Body of pancreas (tissue), 4 donors: ENCODE measurements at regions not wholly inside any gene's neighbourhood (a gene's known extent, or its start where the extent isn't known, plus 50 kb on each side); places are given as distances from the start of the nearest gene placed in this dataset.

ENCODE experiments used
- ATAC-seq: fragments of 150-250 bp; one replicate; pipeline ENCODE4 v1.9.1; 2016
- DNase-seq, 4 donors: peaks; one replicate each; pipeline ENCODE4 v3.0.0-alpha.2; 2019
- H3K27ac ChIP-seq, 4 donors: fragments of 200-600 bp; sonication (generic); 1 replicate in 3 of 4; 2 replicates in 1 of 4; pipeline versions ENCODE4 v1.5.1 to v1.6.1; 2016 to 2019; ENCODE audit warnings: mild to moderate bottlenecking in 1 of 4, mixed read lengths in 1 of 4, moderate library complexity in 1 of 4
- H3K27me3 ChIP-seq, 2 donors: fragments of 200-600 bp; sonication (generic); one replicate each; pipeline ENCODE4 v1.6.0; 2016; ENCODE audit warnings: mild to moderate bottlenecking in 1 of 2
- H3K36me3 ChIP-seq, 2 donors: fragments of 200-600 bp; sonication (generic); replicated peaks in 1 of 2; 2 replicates each; pipeline ENCODE4 v1.5.1; 2016; ENCODE audit warnings: low read depth in 2 of 2; ENCODE audit not compliant: insufficient read depth in 1 of 2
- H3K4me1 ChIP-seq: fragments of 200-600 bp; sonication (generic); one replicate; pipeline ENCODE4 v1.6.0; 2016
- H3K4me3 ChIP-seq, 2 donors: fragments of 200-600 bp; sonication (generic); 1 replicate in 1 of 2; 2 replicates in 1 of 2; pipeline ENCODE4 v1.5.1; 2016 to 2019
- H3K9me3 ChIP-seq, 3 donors: fragments of 200-600 bp; sonication (generic); 1 replicate in 2 of 3; 2 replicates in 1 of 3; pipeline ENCODE4 v1.5.1; 2016
- POLR2A ChIP-seq, 3 donors: fragments of 450-650 bp; IDR thresholded peaks; one replicate each; pipeline ENCODE4 v1.6.1; 2016; ENCODE audit warnings: antibody characterized with exemption in 3 of 3, mild to moderate bottlenecking in 2 of 3
- WGBS, 2 donors: methylation state at CpG; one replicate each; pipeline ENCODE4 v1.1.5; 2017; 5-methylcytosine and 5-hydroxymethylcytosine counted together
- intact Hi-C: fragments of 100-400 bp; cut with DNase I; formaldehyde crosslinking; loops from one replicate; pipeline ENCODE4 v1.15.1; 2023
- TF ChIP-seq, protein P1 (sequence below), 7 experiments: fragments of 450-650 bp in 4 of 7; fragments of 200-600 bp in 3 of 7; sonication (generic) in 3 of 7; IDR thresholded peaks; one replicate each; pipeline ENCODE4 v1.5.1; 2016 to 2019; ENCODE audit warnings: antibody characterized with exemption in 7 of 7

DNA sequence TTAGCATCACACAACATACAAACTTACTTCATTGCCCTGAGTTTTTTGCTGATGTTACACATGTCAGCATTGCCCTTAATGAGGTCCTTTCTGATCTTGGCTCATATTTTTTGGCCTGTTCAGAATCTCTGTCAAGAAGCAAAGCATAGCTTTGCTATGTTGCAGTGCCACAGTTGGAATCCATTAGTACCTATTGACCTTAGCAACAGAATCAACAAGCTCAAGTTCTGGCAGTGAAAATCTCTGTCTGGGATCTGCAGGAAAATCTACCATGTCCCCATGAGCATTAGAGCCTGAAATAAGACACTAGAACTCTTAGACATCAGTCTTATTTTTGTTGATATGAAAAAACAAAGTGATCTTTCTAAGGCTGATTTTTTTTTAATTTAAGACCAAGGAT is 105.6 kb upstream of the FHL2 start:
- Histone ChIP-seq H3K4me3 (no peak overlapping the region), H3K4me1 (no peaks in the 10 kb centered on the region), H3K27me3 (no peaks in the 10 kb centered on the region), H3K36me3 (no peaks in the 10 kb centered on the region), H3K9me3 (no peaks in the 10 kb centered on the region), H3K27ac (no peak overlapping the region)
- TF ChIP-seq, protein P1, sequence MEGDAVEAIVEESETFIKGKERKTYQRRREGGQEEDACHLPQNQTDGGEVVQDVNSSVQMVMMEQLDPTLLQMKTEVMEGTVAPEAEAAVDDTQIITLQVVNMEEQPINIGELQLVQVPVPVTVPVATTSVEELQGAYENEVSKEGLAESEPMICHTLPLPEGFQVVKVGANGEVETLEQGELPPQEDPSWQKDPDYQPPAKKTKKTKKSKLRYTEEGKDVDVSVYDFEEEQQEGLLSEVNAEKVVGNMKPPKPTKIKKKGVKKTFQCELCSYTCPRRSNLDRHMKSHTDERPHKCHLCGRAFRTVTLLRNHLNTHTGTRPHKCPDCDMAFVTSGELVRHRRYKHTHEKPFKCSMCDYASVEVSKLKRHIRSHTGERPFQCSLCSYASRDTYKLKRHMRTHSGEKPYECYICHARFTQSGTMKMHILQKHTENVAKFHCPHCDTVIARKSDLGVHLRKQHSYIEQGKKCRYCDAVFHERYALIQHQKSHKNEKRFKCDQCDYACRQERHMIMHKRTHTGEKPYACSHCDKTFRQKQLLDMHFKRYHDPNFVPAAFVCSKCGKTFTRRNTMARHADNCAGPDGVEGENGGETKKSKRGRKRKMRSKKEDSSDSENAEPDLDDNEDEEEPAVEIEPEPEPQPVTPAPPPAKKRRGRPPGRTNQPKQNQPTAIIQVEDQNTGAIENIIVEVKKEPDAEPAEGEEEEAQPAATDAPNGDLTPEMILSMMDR (IDR thresholded peaks at IDR 0.05), result no peak
- TF ChIP-seq POLR2A (IDR thresholded peaks at IDR 0.05), result no peak
- ATAC-seq (no peak), DNase-seq (no peak)
- intact Hi-C loops, result no loop called here

DNA sequence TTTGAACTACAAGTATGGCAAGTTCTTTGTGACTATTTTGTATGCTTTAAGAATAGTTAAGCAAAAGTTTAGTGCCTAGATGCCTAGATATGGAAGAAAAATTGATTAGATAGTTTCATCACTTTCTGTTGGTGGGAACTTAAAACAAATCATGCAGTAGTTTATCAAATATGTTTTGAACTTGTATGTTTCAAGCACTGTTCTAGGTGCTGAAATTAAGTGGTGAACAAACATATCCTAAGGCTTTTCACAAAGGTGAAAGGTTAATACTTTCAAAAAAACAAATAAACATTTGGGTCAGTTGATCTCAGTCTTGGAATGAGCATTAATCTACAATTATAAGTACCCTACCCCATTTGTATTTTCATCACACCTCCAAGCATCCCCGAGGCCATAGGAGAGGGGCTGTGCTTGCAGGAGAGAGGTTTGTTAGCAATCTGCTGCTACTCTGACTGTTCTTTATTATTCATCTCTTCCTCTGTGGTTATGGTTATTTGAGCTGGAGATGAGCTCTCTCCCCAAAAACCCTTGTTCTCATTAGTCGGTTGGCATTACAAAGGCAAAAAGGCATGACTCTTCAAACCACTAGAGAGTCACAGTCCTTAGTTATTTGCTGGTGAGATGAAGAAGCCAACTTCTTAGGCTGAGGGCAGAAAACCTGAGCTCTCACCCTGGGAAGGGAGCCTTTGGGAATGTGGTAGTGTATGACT is 103.9 kb upstream of the FHL2 start:
- DNase-seq (no peak), ATAC-seq (no peak)
- Histone ChIP-seq H3K27ac (no peak overlapping the region), H3K27me3 (no peaks in the 10 kb centered on the region), H3K36me3 (no peaks in the 10 kb centered on the region), H3K4me3 (no peak overlapping the region), H3K9me3 (no peaks in the 10 kb centered on the region), H3K4me1 (no peaks in the 10 kb centered on the region)
- 53 to 63% methylated on average over 2 of the region's 2 CpGs for WGBS, 2 donors
- intact Hi-C loops, result no loop called here
- TF ChIP-seq POLR2A (IDR thresholded peaks at IDR 0.05), result no peak
- TF ChIP-seq, protein P1 (IDR thresholded peaks at IDR 0.05), result no peak

DNA sequence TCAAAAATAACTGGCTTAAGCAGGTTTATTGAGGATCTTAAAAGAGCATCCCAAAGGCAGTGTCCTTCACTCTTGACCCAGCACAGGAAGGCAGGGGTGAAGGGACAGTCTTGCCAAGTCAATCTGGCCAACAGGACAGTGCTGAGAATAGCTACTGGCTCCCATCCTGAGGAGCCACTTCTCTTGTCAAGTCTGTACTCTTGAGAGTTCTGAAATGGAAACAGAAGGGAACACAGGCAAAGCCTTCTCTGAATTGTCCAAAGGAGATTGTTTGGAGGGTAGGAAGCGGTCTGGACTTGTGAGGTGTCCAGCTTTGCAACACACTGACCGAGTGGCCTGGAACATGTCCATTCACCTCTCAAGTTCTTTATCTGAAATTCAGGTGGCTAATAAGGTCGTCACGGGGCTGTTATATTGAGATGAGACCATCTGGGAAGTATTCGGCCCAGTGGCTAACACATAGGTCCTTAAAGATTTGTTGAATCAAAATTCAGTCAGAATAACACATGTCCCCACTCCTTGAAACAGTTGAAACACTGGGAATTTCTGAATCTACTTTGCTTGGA is 99.5 kb upstream of the FHL2 start:
- Histone ChIP-seq H3K9me3 (no peaks in the 10 kb centered on the region), H3K36me3 (no peaks in the 10 kb centered on the region), H3K27me3 (no peaks in the 10 kb centered on the region), H3K4me1 (no peaks in the 10 kb centered on the region), H3K27ac (no peak overlapping the region), H3K4me3 (no peak overlapping the region)
- intact Hi-C loops, result no loop called here
- TF ChIP-seq POLR2A (IDR thresholded peaks at IDR 0.05), result no peak
- TF ChIP-seq, protein P1 (IDR thresholded peaks at IDR 0.05), result no peak
- DNase-seq (no peak), ATAC-seq (no peak)
- 75 to 77% methylated on average over 5 of the region's 5 CpGs for WGBS, 2 donors

DNA sequence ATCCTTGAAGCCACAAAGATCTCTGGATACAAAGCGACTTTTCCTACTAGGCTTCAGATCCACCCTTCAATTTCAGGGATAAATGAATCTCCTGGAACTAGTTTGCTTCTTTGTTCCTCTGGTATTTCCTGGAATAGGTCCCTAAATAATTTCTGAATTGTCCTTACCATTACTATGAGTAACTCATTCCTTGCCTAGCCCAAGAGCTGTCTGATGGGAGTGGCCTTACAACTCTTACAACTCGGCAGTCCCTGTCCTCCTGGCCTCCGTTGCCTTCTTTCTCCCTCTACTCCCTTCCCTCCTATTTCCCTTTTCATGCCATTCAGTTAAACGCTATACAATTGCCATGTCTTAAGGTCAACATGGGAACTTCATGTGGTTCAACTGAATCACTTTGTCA is 98.2 kb upstream of the FHL2 start:
- no peak overlapping the region for H3K4me3 ChIP-seq
- WGBS, 2 donors, result 82 to 88% methylated on average over 4 of the region's 4 CpGs
- H3K4me1 ChIP-seq, result no peaks in the 10 kb centered on the region
- H3K36me3 ChIP-seq, result no peaks in the 10 kb centered on the region
- DNase-seq, result no peak
- no peaks in the 10 kb centered on the region for H3K27me3 ChIP-seq
- no peak for ATAC-seq
- H3K27ac ChIP-seq, result peak overlapping the region in 1 of 4 donors; percentile 34
- TF ChIP-seq, protein P1 (IDR thresholded peaks at IDR 0.05), result no peak
- no peak for TF ChIP-seq POLR2A (IDR thresholded peaks at IDR 0.05)
- H3K9me3 ChIP-seq, result no peaks in the 10 kb centered on the region
- intact Hi-C loops, result no loop called here

DNA sequence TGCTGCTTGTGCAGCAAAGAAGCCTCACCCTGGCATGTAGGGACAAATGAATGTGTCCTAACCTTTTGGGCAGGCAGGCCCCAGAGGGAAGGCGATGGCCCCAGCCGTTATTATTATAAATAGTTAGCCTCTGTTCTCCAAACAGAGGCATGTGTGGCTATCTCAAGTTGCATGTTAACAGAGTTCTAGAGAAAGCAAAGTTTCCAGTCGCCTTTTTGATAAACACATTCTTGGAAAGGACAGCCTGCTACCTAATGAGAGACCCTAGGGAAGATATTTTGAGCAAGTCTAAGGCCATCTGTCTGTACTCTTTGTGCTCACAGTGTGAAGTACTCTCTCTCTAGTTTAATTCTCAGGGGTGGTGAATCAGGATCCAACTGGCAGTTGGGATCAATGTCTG is 97.4 kb upstream of the FHL2 start:
- peak; percentile 45 for ATAC-seq
- Histone ChIP-seq H3K36me3 (no peaks in the 10 kb centered on the region), H3K4me1 (no peaks in the 10 kb centered on the region), H3K27me3 (no peaks in the 10 kb centered on the region), H3K27ac (peak overlapping the region in 1 of 4 donors; percentile 34), H3K9me3 (no peaks in the 10 kb centered on the region), H3K4me3 (no peak overlapping the region)
- WGBS, 2 donors, result 55 to 67% methylated on average over 3 of the region's 3 CpGs
- intact Hi-C loops, result no loop called here
- DNase-seq, result peak in 1 of 4 donors; percentile 21
- TF ChIP-seq, protein P1 (IDR thresholded peaks at IDR 0.05), result no peak
- no peak for TF ChIP-seq POLR2A (IDR thresholded peaks at IDR 0.05)
